ENCODE measurements at regions not wholly inside any gene's neighbourhood (a gene's known extent, or its start where the extent isn't known, plus 50 kb on each side); places are given as distances from the start of the nearest gene placed in this dataset.

DNA sequence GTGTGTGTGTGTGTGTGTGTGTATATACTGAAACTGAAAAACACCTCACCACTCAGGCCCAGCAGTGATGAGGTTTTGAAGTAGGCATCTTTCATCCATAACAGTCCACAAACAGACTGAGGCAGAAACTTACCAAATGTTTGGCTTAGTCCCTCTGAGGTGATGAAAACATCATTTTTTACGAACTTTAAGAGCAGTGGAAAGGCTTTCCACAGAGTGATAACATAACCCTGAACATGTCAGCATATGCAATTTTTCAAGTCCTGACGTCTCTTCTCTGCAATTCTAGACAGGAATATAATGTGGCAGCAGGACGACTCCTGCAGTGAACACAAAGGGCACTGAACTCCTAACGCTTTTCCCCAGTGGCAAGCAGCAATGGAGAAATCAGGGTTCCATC lies 247.0 kb upstream of the THBS1 start:
- H3K9me2 ChIP-seq (replicated peaks; ENCODE audit: control insufficient read depth, low read length) = no peaks in the 10 kb centered on the region
- H3K36me3 ChIP-seq (ENCODE audit: control insufficient read depth, low read length) = no peaks in the 10 kb centered on the region
- no peaks in the 10 kb centered on the region for H3K79me2 ChIP-seq (ENCODE audit: control insufficient read depth, low read length)
- no peaks in the 10 kb centered on the region for H3K27me3 ChIP-seq (ENCODE audit: control insufficient read depth, low read length)
- no peaks in the 10 kb centered on the region for H3K4me1 ChIP-seq (ENCODE audit: control insufficient read depth, low read length)
- no peak overlapping the region for H3K27ac ChIP-seq (ENCODE audit: low read depth, low read length)
- no peaks in the 10 kb centered on the region for H3K9me3 ChIP-seq (ENCODE audit: control insufficient read depth, insufficient read depth, low read length)
- no peak overlapping the region for H3K4me2 ChIP-seq (ENCODE audit: low read length)
- no peak overlapping the region for H3K4me3 ChIP-seq (ENCODE audit: low read length)
- TF ChIP-seq EZH2phosphoT487 (IDR thresholded peaks at IDR 0.05; ENCODE audit: borderline replicate concordance, low read length) = no peak
- TF ChIP-seq, protein P1, sequence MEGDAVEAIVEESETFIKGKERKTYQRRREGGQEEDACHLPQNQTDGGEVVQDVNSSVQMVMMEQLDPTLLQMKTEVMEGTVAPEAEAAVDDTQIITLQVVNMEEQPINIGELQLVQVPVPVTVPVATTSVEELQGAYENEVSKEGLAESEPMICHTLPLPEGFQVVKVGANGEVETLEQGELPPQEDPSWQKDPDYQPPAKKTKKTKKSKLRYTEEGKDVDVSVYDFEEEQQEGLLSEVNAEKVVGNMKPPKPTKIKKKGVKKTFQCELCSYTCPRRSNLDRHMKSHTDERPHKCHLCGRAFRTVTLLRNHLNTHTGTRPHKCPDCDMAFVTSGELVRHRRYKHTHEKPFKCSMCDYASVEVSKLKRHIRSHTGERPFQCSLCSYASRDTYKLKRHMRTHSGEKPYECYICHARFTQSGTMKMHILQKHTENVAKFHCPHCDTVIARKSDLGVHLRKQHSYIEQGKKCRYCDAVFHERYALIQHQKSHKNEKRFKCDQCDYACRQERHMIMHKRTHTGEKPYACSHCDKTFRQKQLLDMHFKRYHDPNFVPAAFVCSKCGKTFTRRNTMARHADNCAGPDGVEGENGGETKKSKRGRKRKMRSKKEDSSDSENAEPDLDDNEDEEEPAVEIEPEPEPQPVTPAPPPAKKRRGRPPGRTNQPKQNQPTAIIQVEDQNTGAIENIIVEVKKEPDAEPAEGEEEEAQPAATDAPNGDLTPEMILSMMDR (IDR thresholded peaks at IDR 0.05; ENCODE audit: low read depth, low read length, poor library complexity, severe bottlenecking) = no peak
- H3F3A ChIP-seq (ENCODE audit: control insufficient read depth, insufficient read depth) = no peaks in the 10 kb centered on the region
- no peaks in the 10 kb centered on the region for H4K20me1 ChIP-seq (ENCODE audit: control insufficient read depth, insufficient read depth, low read depth, low read length)

DNA sequence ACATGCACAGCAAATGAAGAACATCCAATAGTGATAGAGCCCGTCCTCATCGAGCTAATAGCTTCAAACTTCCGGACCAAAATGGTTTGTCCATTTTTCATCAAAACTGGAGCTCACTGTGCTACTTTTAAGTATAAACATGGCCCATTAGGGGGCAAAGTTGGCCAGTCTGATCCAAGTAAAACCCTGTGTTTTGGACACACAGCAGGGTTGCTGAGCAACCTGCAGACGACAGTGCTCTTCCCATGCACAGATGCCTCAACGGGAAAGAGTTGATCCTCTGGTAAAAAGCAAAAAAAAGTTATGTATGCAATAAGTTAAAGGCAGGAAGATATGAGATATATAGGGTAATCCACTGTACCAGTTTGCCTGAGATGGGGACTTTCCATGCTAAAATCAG lies 244.0 kb upstream of the THBS1 start:
- H3K27ac ChIP-seq (ENCODE audit: low read depth, low read length) = no peak overlapping the region
- H3K27me3 ChIP-seq (ENCODE audit: control insufficient read depth, low read length) = no peaks in the 10 kb centered on the region
- no peaks in the 10 kb centered on the region for H3K9me3 ChIP-seq (ENCODE audit: control insufficient read depth, insufficient read depth, low read length)
- no peak overlapping the region for H3K4me3 ChIP-seq (ENCODE audit: low read length)
- H3F3A ChIP-seq (ENCODE audit: control insufficient read depth, insufficient read depth) = no peaks in the 10 kb centered on the region
- H3K79me2 ChIP-seq (ENCODE audit: control insufficient read depth, low read length) = no peaks in the 10 kb centered on the region
- H4K20me1 ChIP-seq (ENCODE audit: control insufficient read depth, insufficient read depth, low read depth, low read length) = no peaks in the 10 kb centered on the region
- no peaks in the 10 kb centered on the region for H3K4me1 ChIP-seq (ENCODE audit: control insufficient read depth, low read length)
- H3K4me2 ChIP-seq (ENCODE audit: low read length) = no peak overlapping the region
- no peaks in the 10 kb centered on the region for H3K9me2 ChIP-seq (replicated peaks; ENCODE audit: control insufficient read depth, low read length)
- no peaks in the 10 kb centered on the region for H3K36me3 ChIP-seq (ENCODE audit: control insufficient read depth, low read length)
- TF ChIP-seq EZH2phosphoT487 (IDR thresholded peaks at IDR 0.05; ENCODE audit: borderline replicate concordance, low read length) = no peak
- TF ChIP-seq, protein P1 (IDR thresholded peaks at IDR 0.05; ENCODE audit: low read depth, low read length, poor library complexity, severe bottlenecking) = no peak

DNA sequence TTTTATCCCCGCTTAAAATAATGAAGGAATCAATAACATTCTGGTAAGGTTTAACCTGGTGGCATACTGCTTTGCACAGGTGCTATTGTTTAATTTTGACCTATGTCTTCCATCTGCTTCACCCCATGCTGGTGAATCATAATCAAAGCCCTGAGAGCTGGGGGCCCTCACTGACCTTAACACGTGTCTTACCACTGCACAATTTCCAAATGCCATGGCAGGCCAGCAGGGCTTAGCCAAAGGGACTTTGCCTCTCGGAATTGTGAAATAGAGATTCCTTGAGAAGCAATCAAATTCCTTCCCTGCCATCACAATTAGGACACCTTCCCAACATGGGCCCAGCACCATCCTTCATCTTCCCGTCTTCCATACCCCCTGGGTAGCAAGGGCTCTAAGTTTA lies 242.6 kb upstream of the THBS1 start:
- Histone ChIP-seq H3K9me2 (replicated peaks; ENCODE audit: control insufficient read depth, low read length) (no peaks in the 10 kb centered on the region), H3K27ac (ENCODE audit: low read depth, low read length) (no peak overlapping the region), H3K9me3 (ENCODE audit: control insufficient read depth, insufficient read depth, low read length) (no peaks in the 10 kb centered on the region), H3K36me3 (ENCODE audit: control insufficient read depth, low read length) (no peaks in the 10 kb centered on the region), H3F3A (ENCODE audit: control insufficient read depth, insufficient read depth) (no peaks in the 10 kb centered on the region), H3K27me3 (ENCODE audit: control insufficient read depth, low read length) (no peaks in the 10 kb centered on the region), H3K4me2 (ENCODE audit: low read length) (no peak overlapping the region), H3K79me2 (ENCODE audit: control insufficient read depth, low read length) (no peaks in the 10 kb centered on the region), H3K4me1 (ENCODE audit: control insufficient read depth, low read length) (no peaks in the 10 kb centered on the region), H3K4me3 (ENCODE audit: low read length) (no peak overlapping the region), H4K20me1 (ENCODE audit: control insufficient read depth, insufficient read depth, low read depth, low read length) (no peaks in the 10 kb centered on the region)
- TF ChIP-seq EZH2phosphoT487 (IDR thresholded peaks at IDR 0.05; ENCODE audit: borderline replicate concordance, low read length) = no peak
- TF ChIP-seq, protein P1 (IDR thresholded peaks at IDR 0.05; ENCODE audit: low read depth, low read length, poor library complexity, severe bottlenecking) = no peak
